ENCODE measurements at regions not wholly inside any gene's neighbourhood (a gene's known extent, or its start where the extent isn't known, plus 50 kb on each side); places are given as distances from the start of the nearest gene placed in this dataset.
A peak's percentile ranks its signal among the peaks of the same experiment; 100 is the strongest.

DNA sequence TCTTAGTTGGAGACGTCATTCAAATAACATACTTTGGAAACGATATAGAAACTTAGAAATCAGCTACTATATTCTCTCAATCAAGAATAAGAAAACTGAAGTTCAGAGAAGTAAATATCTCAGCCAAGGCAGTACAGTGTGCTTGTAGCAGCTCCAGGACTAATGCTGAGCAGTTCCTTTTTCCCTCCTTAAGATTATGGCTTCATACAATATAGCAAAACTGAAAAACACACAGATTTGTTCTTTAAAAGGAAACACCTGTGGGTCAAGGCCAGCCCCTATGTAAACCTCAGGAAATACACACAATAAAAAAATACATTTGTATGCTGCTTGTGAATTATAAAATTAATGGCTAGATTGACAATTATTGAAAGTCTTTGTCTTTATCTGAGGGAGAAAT lies 212.7 kb upstream of the EDNRB start:
- no peak overlapping the region for H3K27ac ChIP-seq
- H3K9me3 ChIP-seq, result no peaks in the 10 kb centered on the region
- intact Hi-C loops (cut with DNase I; ENCODE audit: low total_unique reads), result no loop called here
- H3K4me3 ChIP-seq, result no peak overlapping the region
- no peaks in the 10 kb centered on the region for H3K4me1 ChIP-seq
- TF ChIP-seq POLR2A (IDR thresholded peaks at IDR 0.05), result no peak
- TF ChIP-seq, protein P1, sequence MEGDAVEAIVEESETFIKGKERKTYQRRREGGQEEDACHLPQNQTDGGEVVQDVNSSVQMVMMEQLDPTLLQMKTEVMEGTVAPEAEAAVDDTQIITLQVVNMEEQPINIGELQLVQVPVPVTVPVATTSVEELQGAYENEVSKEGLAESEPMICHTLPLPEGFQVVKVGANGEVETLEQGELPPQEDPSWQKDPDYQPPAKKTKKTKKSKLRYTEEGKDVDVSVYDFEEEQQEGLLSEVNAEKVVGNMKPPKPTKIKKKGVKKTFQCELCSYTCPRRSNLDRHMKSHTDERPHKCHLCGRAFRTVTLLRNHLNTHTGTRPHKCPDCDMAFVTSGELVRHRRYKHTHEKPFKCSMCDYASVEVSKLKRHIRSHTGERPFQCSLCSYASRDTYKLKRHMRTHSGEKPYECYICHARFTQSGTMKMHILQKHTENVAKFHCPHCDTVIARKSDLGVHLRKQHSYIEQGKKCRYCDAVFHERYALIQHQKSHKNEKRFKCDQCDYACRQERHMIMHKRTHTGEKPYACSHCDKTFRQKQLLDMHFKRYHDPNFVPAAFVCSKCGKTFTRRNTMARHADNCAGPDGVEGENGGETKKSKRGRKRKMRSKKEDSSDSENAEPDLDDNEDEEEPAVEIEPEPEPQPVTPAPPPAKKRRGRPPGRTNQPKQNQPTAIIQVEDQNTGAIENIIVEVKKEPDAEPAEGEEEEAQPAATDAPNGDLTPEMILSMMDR (IDR thresholded peaks at IDR 0.05 in 4 of 5, conservative IDR thresholded peaks at IDR 0.05 in 1 of 5), result no peak
- ATAC-seq, result no peak
- in situ Hi-C loops (cut with MboI; ENCODE audit: low sequenced_read_pairs in 4 of 4), result loop anchor here in 2 of 4 donors (10.0 to 25.0 kb wide), 2 partner anchors 853 to 1406 kb away; no protein-coding TSS in a partner anchor
- DNase-seq, result no peak
- no peaks in the 10 kb centered on the region for H3K36me3 ChIP-seq
- no peaks in the 10 kb centered on the region for H3K27me3 ChIP-seq

DNA sequence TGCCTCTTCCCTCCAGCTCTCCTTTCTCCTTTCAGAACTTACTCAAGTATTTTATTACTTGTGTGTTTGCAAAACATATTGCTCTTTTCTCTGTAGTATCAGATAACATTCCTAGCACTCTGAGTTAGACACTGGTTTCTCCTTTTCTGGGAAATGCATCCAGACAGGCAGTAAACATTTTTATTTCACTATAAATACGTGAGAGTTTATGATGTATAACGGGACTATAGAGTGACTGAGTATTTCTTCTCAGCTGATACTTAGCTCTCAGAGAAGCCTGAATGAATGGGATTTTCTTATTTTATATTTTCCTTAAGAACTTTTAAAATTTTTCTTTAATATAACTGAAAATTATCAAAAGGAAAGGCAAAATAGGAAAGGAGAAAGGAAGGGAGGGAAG lies 211.2 kb upstream of the EDNRB start:
- in situ Hi-C loops (cut with MboI; ENCODE audit: low sequenced_read_pairs in 4 of 4), result loop anchor here in 2 of 4 donors (10.0 to 25.0 kb wide), 3 partner anchors 335 to 1407 kb away; no protein-coding TSS in a partner anchor
- Histone ChIP-seq H3K4me1 (no peaks in the 10 kb centered on the region), H3K9me3 (no peaks in the 10 kb centered on the region), H3K27me3 (no peaks in the 10 kb centered on the region), H3K4me3 (no peak overlapping the region), H3K36me3 (no peaks in the 10 kb centered on the region), H3K27ac (no peak overlapping the region)
- intact Hi-C loops (cut with DNase I; ENCODE audit: low total_unique reads), result no loop called here
- no peak for TF ChIP-seq POLR2A (IDR thresholded peaks at IDR 0.05)
- TF ChIP-seq, protein P1 (IDR thresholded peaks at IDR 0.05 in 4 of 5, conservative IDR thresholded peaks at IDR 0.05 in 1 of 5), result no peak
- DNase-seq, result no peak
- ATAC-seq, result no peak

DNA sequence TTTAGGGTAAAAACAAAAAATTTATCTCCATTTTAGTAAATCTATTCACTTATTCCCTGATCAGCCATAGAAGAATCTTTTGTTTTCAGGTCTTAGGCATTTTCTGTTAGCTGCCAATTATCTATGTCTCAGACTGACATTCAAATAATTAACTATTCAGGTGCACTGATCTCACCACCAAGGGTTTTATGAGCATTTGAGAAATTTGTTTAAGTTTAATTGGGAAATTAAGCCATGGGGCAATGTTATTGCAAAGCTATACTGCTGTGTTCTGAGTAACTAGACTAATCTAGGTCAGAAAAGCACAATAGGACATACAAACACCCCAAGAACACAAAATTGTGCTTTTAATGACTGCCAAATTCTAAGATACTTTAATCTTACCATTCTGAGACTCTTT lies 210.7 kb upstream of the EDNRB start:
- intact Hi-C loops (cut with DNase I; ENCODE audit: low total_unique reads), result no loop called here

DNA sequence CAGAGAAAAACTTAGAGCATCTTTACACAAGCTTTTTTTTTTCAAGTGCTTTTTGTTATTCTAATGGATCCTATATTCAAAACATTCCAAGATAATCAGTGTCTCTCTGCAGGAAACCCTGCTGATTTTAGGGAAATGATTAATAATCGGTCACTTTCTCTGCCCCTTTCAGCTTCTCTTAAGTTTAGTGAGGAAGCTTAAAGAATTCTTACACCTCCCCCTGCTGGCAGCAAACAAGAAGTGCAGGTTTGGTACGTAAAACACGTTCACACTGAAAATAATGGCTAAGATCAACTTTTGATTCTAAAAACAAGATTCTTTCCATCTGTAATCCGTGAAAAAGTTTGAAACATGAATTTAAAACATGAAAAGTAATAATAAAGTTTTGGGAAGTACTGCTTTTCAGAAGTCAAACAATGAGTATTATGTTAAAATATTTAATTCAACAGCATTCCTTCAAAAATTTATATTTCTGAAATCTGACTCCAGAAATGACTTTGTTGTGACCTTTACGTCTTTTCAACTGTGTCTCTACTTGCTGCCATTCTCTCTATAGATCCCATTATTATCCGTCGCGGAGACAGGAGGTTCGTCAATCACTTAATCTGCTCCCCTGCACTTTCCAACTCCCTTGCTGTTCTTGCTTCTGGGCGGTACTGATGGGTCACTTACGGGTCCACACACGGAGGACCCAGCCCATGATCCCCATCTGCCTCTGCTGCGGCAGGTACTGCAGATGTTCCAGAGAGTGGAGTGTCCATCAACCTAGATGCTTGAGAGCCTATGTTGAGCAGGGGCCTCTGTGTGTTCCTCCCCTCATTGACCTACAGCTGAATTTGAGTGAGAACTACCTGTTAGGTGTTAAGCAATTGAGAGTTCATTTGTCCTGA lies 203.1 kb upstream of the EDNRB start:
- H3K4me3 ChIP-seq, result peak overlapping the region in 1 of 4 donors; percentile 3
- TF ChIP-seq POLR2A (IDR thresholded peaks at IDR 0.05), result no peak
- TF ChIP-seq, protein P1 (IDR thresholded peaks at IDR 0.05 in 4 of 5, conservative IDR thresholded peaks at IDR 0.05 in 1 of 5), result peak; percentile 49 to 73 (median 59)
- H3K4me1 ChIP-seq, result no peaks in the 10 kb centered on the region
- ATAC-seq, result peak in 1 of 2 donors; percentile 39
- no peaks in the 10 kb centered on the region for H3K27me3 ChIP-seq
- no peaks in the 10 kb centered on the region for H3K9me3 ChIP-seq
- H3K36me3 ChIP-seq, result no peaks in the 10 kb centered on the region
- DNase-seq, result peak; percentile 6 to 18
- no peak overlapping the region for H3K27ac ChIP-seq
- in situ Hi-C loops (cut with MboI; ENCODE audit: low sequenced_read_pairs in 4 of 4) (loop anchor here in 3 of 4 donors (5.0 to 10.0 kb wide), 3 partner anchors 327 to 349 kb away; no protein-coding TSS in a partner anchor), intact Hi-C loops (cut with DNase I; ENCODE audit: low total_unique reads) (loop anchor here (5.0 kb wide), 1 partner anchor 339 kb away; no protein-coding TSS in a partner anchor)

More for the DNA sequence above, 210.7 kb upstream of the EDNRB start:
- no peak overlapping the region for H3K27ac ChIP-seq
- no peak overlapping the region for H3K4me3 ChIP-seq
- no peaks in the 10 kb centered on the region for H3K27me3 ChIP-seq
- ATAC-seq (no peak), DNase-seq (no peak)
- no peaks in the 10 kb centered on the region for H3K36me3 ChIP-seq
- no peaks in the 10 kb centered on the region for H3K9me3 ChIP-seq
- no peak for TF ChIP-seq POLR2A (IDR thresholded peaks at IDR 0.05)
- TF ChIP-seq, protein P1 (IDR thresholded peaks at IDR 0.05 in 4 of 5, conservative IDR thresholded peaks at IDR 0.05 in 1 of 5), result no peak
- no peaks in the 10 kb centered on the region for H3K4me1 ChIP-seq
- in situ Hi-C loops (cut with MboI; ENCODE audit: low sequenced_read_pairs in 4 of 4), result loop anchor here in 2 of 4 donors (10.0 to 25.0 kb wide), 2 partner anchors 335 to 1408 kb away; no protein-coding TSS in a partner anchor
